ENCODE measurements at regions not wholly inside any gene's neighbourhood (a gene's known extent, or its start where the extent isn't known, plus 50 kb on each side); places are given as distances from the start of the nearest gene placed in this dataset.

- Histone ChIP-seq H3K27ac (ENCODE audit: low read depth, low read length) (no peak overlapping the region), H3K23ac (ENCODE audit: insufficient read length) (no peak overlapping the region), H3K9ac (replicated peaks in 1 of 4; ENCODE audit: extremely low read depth in 1 of 4, low read depth in 3 of 4, low read length in 3 of 4) (no peak overlapping the region), H4K5ac (ENCODE audit: insufficient read length, low read depth, low read length) (no peak overlapping the region), H3K27me3 (replicated peaks in 1 of 4; ENCODE audit: control insufficient read depth in 3 of 4, extremely low read depth in 1 of 4, insufficient read depth in 3 of 4, low read length in 3 of 4) (no peaks in the 10 kb centered on the region), H3K4ac (replicated peaks; ENCODE audit: insufficient read length, low read depth, low read length) (no peak overlapping the region), H4K91ac (replicated peaks; ENCODE audit: insufficient read length, low read length) (peak overlapping the region; percentile 79), H3K56ac (replicated peaks; ENCODE audit: insufficient read length, low read depth, low read length) (no peak overlapping the region), H3K23me2 (ENCODE audit: low read depth, low read length) (no peaks in the 10 kb centered on the region), H2BK120ac (replicated peaks; ENCODE audit: low read depth, low read length) (no peak overlapping the region), H3K9me3 (ENCODE audit: insufficient read depth in 2 of 2, low read depth in 1 of 2, low read length in 1 of 2) (no peaks in the 10 kb centered on the region), H3K79me2 (ENCODE audit: control insufficient read depth in 1 of 2, insufficient read depth in 2 of 2, low read length in 2 of 2) (no peaks in the 10 kb centered on the region), H3K18ac (ENCODE audit: extremely low read depth, low read length) (no peak overlapping the region; the same call in 1 of the 2 replicates), H2BK15ac (ENCODE audit: low read length) (no peak overlapping the region), H2BK20ac (ENCODE audit: low read length) (peak overlapping the region; percentile 24; the same call in 1 of the 2 replicates), H2AK5ac (ENCODE audit: low read depth, low read length) (no peak overlapping the region), H2BK5ac (ENCODE audit: low read depth, low read length) (peak overlapping the region; percentile 38; the same call in 1 of the 2 replicates), H3K36me3 (ENCODE audit: control insufficient read depth in 2 of 4, insufficient read depth in 4 of 4, low read length in 3 of 4) (no peaks in the 10 kb centered on the region), H3K4me1 (replicated peaks in 1 of 4; ENCODE audit: control insufficient read depth in 3 of 4, insufficient read depth in 4 of 4, low read length in 3 of 4) (peaks cover 0 to 11% (median 4%) of the 10 kb centered on the region in 4 experiments; a peak in 3 of 7 replicates), H2BK12ac (ENCODE audit: low read depth, low read length) (peak overlapping the region; percentile 70; the same call in 1 of the 2 replicates), H3K14ac (ENCODE audit: insufficient read length) (no peak overlapping the region), H3K79me1 (ENCODE audit: low read depth, low read length) (no peaks in the 10 kb centered on the region), H4K8ac (ENCODE audit: extremely low read depth, insufficient read depth, low read length) (no peak overlapping the region), H2AFZ (ENCODE audit: low read length) (peak overlapping the region; percentile 51), H3K4me2 (ENCODE audit: insufficient read depth in 1 of 2, low read depth in 2 of 2, low read length in 2 of 2) (no peak overlapping the region; a peak in 2 of 4 replicates), H4K20me1 (replicated peaks in 1 of 2; ENCODE audit: control insufficient read depth in 1 of 2, insufficient read depth in 2 of 2, low read length in 2 of 2) (no peaks in the 10 kb centered on the region), H3K4me3 (ENCODE audit: extremely low read depth in 1 of 4, insufficient read depth in 2 of 4, low read depth in 3 of 4, low read length in 4 of 4) (no peak overlapping the region)
- no peak for TF ChIP-seq RBBP5 (IDR thresholded peaks at IDR 0.05; ENCODE audit: borderline replicate concordance, low read depth, low read length)
- TF ChIP-seq CEBPB (IDR thresholded peaks at IDR 0.05; ENCODE audit: low read depth, low read length) = no peak
- no peak for TF ChIP-seq YY1 (IDR thresholded peaks at IDR 0.05; ENCODE audit: low read depth, low read length)
- no peak for TF ChIP-seq TBP (IDR thresholded peaks at IDR 0.05; ENCODE audit: low read depth, low read length)
- no peak for TF ChIP-seq FOSL1 (IDR thresholded peaks at IDR 0.05; ENCODE audit: insufficient read depth, low read depth, low read length)
- TF ChIP-seq POLR2A (IDR thresholded peaks at IDR 0.05; ENCODE audit: control extremely low read depth in 1 of 2, low read depth in 2 of 2, low read length in 2 of 2) = no peak
- no peak for FAIRE-seq
- CTCF ChIA-PET (ENCODE audit: partially characterized antibody) = interaction anchor here (1.0 kb wide), 1 partner anchor 13 kb away, joined by 4 read pairs; no protein-coding TSS in a partner anchor
- 93% methylated on average over 1 of the region's 1 CpG; no CpG with 5 or more reads in 1 of the 2 experiments for WGBS, 2 experiments (ENCODE audit: extremely low coverage in 1 of 2, insufficient coverage in 1 of 2, insufficient read length in 1 of 2, insufficient replicate concordance in 2 of 2, low coverage in 1 of 2, low lambda C conversion rate in 2 of 2, missing lambda C conversion rate in 1 of 2)
- POLR2A ChIA-PET (ENCODE audit: partially characterized antibody) = no interaction called here
- DNase-seq (ENCODE audit: low read depth in 1 of 2, low spot score in 2 of 2) = no peak
Observed at GRCh38 chr11:80328774-80329173, 887.9 kb upstream of the TENM4 start.

All from H1 (cell line).